IMR-90 (cell line): ENCODE measurements at regions not wholly inside any gene's neighbourhood (a gene's known extent, or its start where the extent isn't known, plus 50 kb on each side); places are given as distances from the start of the nearest gene placed in this dataset.

ENCODE experiments used
- ATAC-seq: fragments of 200-7000 bp; cut with Tn5 transposase; 2 replicates; pipeline ENCODE4 v1.9.1; 2020; ENCODE audit warnings: low read depth, mild to moderate bottlenecking, moderate library complexity
- BruUV-seq: library from RNA; stranded (reverse); fragments of 400-500 nt; replicated peaks from 2 replicates; lab custom pipeline; 2021; lab: Mats Ljungman, UMichigan
- CTCF ChIA-PET: fragments of 300-600 bp; formaldehyde crosslinking; extraction: SDS; loops from one replicate; lab custom pipeline; 2021; ENCODE audit warnings: antibody characterized with exemption; lab: Yijun Ruan, JAX
- POLR2A ChIA-PET: fragments of 300-600 bp; sonication (Branson Sonifier 250); formaldehyde crosslinking; loops from one replicate; lab custom pipeline; 2022; ENCODE audit warnings: antibody characterized with exemption; ENCODE audit not compliant: unreplicated experiment; lab: Charles Lee
- DNase-seq: peaks from one replicate; pipeline ENCODE4 v3.0.0; 2013
- H2AFZ ChIP-seq: replicated peaks from 2 replicates; pipeline ENCODE3; 2013; ENCODE audit warnings: low read length, mild to moderate bottlenecking; ENCODE audit not compliant: poor library complexity
- H2AK5ac ChIP-seq: 2 replicates; pipeline ENCODE4 v1.6.1; 2013; ENCODE audit warnings: low read depth, low read length, inconsistent platforms
- H2AK9ac ChIP-seq: replicated peaks from 2 replicates; pipeline ENCODE3; 2013; ENCODE audit warnings: mild to moderate bottlenecking, low read depth, low read length, moderate library complexity; ENCODE audit not compliant: poor library complexity
- H2BK120ac ChIP-seq: 2 replicates; pipeline ENCODE4 v1.6.1; 2013; ENCODE audit warnings: low read depth, low read length, inconsistent platforms
- H2BK15ac ChIP-seq: 3 replicates; pipeline ENCODE4 v1.6.1; 2013; ENCODE audit warnings: low read depth, low read length, inconsistent platforms
- H2BK20ac ChIP-seq: 2 replicates; pipeline ENCODE4 v1.6.1; 2013; ENCODE audit warnings: low read depth, mild to moderate bottlenecking, inconsistent platforms, low read length, moderate library complexity
- H2BK5ac ChIP-seq: 2 replicates; pipeline ENCODE4 v1.6.1; 2013; ENCODE audit warnings: mild to moderate bottlenecking, low read depth, low read length, inconsistent platforms; ENCODE audit not compliant: poor library complexity, severe bottlenecking
- H3K14ac ChIP-seq: replicated peaks from 2 replicates; pipeline ENCODE4 v1.6.1; 2013; ENCODE audit warnings: low read depth, low read length, inconsistent platforms
- H3K18ac ChIP-seq: 2 replicates; pipeline ENCODE4 v1.6.1; 2013; ENCODE audit warnings: low read depth, low read length, control low read depth
- H3K23ac ChIP-seq: 2 replicates; pipeline ENCODE4 v1.6.1; 2013; ENCODE audit warnings: low read depth, low read length, inconsistent platforms
- H3K27ac ChIP-seq: 2 replicates; pipeline ENCODE4 v1.5.1; 2013; ENCODE audit warnings: mild to moderate bottlenecking, control low read depth, low read length; ENCODE audit not compliant: insufficient read depth
- H3K27me3 ChIP-seq: 2 replicates; pipeline ENCODE4 v1.6.1; 2013; ENCODE audit warnings: low read length; ENCODE audit not compliant: control insufficient read depth, insufficient read depth
- H3K36me3 ChIP-seq: 2 replicates; pipeline ENCODE4 v1.6.1; 2013; ENCODE audit warnings: low read length, mixed read lengths; ENCODE audit not compliant: control insufficient read depth, insufficient read depth
- H3K4ac ChIP-seq: 2 replicates; pipeline ENCODE4 v1.6.1; 2013; ENCODE audit warnings: low read depth, low read length, inconsistent platforms
- H3K4me1 ChIP-seq: 2 replicates; pipeline ENCODE4 v1.6.1; 2013; ENCODE audit warnings: low read length, mixed read lengths; ENCODE audit not compliant: control insufficient read depth, insufficient read depth
- H3K4me2 ChIP-seq: 2 replicates; pipeline ENCODE4 v1.6.1; 2013; ENCODE audit warnings: low read depth, mild to moderate bottlenecking, control low read depth, low read length, moderate library complexity
- H3K4me3 ChIP-seq: 2 replicates; pipeline ENCODE4 v1.5.1; 2013; ENCODE audit warnings: low read depth, mild to moderate bottlenecking, control low read depth, low read length, moderate library complexity; ENCODE audit not compliant: insufficient read depth
- H3K56ac ChIP-seq: 2 replicates; pipeline ENCODE4 v1.6.1; 2013; ENCODE audit warnings: low read length, inconsistent platforms; ENCODE audit not compliant: insufficient read depth; ENCODE audit errors: extremely low read depth
- H3K79me1 ChIP-seq, 2 experiments: 2 replicates each; pipeline ENCODE4 v1.6.1; 2013; ENCODE audit warnings: low read length in 2 of 2, inconsistent platforms in 1 of 2, low read depth in 1 of 2
- H3K9ac ChIP-seq: 2 replicates; pipeline ENCODE4 v1.6.1; 2013; ENCODE audit warnings: low read depth, low read length, control low read depth
- H3K9me1 ChIP-seq: 2 replicates; pipeline ENCODE4 v1.6.1; 2013; ENCODE audit warnings: low read length, inconsistent platforms; ENCODE audit not compliant: insufficient read depth
- H3K9me3 ChIP-seq: 2 replicates; pipeline ENCODE4 v1.6.1; 2013; ENCODE audit warnings: low read length; ENCODE audit not compliant: control insufficient read depth, insufficient read depth
- H4K20me1 ChIP-seq: 2 replicates; pipeline ENCODE4 v1.6.1; 2013; ENCODE audit warnings: low read length, inconsistent platforms; ENCODE audit not compliant: insufficient read depth
- H4K5ac ChIP-seq: 2 replicates; pipeline ENCODE4 v1.6.1; 2013; ENCODE audit warnings: mild to moderate bottlenecking, low read depth, low read length, control low read depth
- H4K8ac ChIP-seq, 2 experiments: 2 replicates each; pipeline ENCODE4 v1.6.1; 2013; ENCODE audit warnings: low read depth in 2 of 2, low read length in 2 of 2, control low read depth in 1 of 2, inconsistent platforms in 1 of 2
- H4K91ac ChIP-seq: 2 replicates; pipeline ENCODE4 v1.6.1; 2013; ENCODE audit warnings: low read depth, low read length, inconsistent platforms; ENCODE audit not compliant: insufficient read depth
- BHLHE40 ChIP-seq: fragments of 150-350 bp; IDR thresholded peaks from 2 replicates; pipeline ENCODE4 v1.6.1; 2016; ENCODE audit warnings: mild to moderate bottlenecking, low read depth, low read length
- CEBPB ChIP-seq: IDR thresholded peaks from 2 replicates; pipeline ENCODE4 v1.6.1; 2012; ENCODE audit warnings: low read depth, low read length, improper control_type of control experiment
- CHD1 ChIP-seq: IDR thresholded peaks from 2 replicates; pipeline ENCODE4 v1.6.1; 2012; ENCODE audit warnings: low read depth, low read length, improper control_type of control experiment
- CTCF ChIP-seq: conservative IDR thresholded peaks from 2 replicates; pipeline ENCODE4 v1.5.1; 2012; ENCODE audit warnings: mild to moderate bottlenecking, low read depth, low read length, improper control_type of control experiment
- MAFK ChIP-seq: IDR thresholded peaks from 2 replicates; pipeline ENCODE4 v1.6.1; 2012; ENCODE audit warnings: low read depth, low read length, improper control_type of control experiment
- MAZ ChIP-seq: IDR thresholded peaks from 2 replicates; pipeline ENCODE4 v1.6.1; 2012; ENCODE audit warnings: low read depth, mild to moderate bottlenecking, low read length, improper control_type of control experiment, moderate library complexity, borderline replicate concordance
- NFE2L2 ChIP-seq: fragments of 150-350 bp; IDR thresholded peaks from 2 replicates; pipeline ENCODE4 v1.6.1; 2016; ENCODE audit warnings: low read depth, mild to moderate bottlenecking, low read length
- POLR2A ChIP-seq: IDR thresholded peaks from 2 replicates; pipeline ENCODE4 v1.6.1; 2012; ENCODE audit warnings: mild to moderate bottlenecking, low read depth, low read length
- SMC3 ChIP-seq: fragments of 150-350 bp; IDR thresholded peaks from 2 replicates; pipeline ENCODE4 v1.6.1; 2016; ENCODE audit warnings: low read depth, mild to moderate bottlenecking, antibody characterized with exemption, low read length, moderate library complexity
- WGBS, 2 experiments: methylation state at CpG; one replicate each; pipeline versions ENCODE4 v1.1.5 to v1.1.7; 2013; ENCODE audit warnings: missing lambda C conversion rate in 2 of 2; ENCODE audit not compliant: insufficient read length in 1 of 2; ENCODE audit errors: extremely low coverage in 2 of 2; 5-methylcytosine and 5-hydroxymethylcytosine counted together
- dilution Hi-C: fragments of 300-500 bp; cut with HindIII; formaldehyde crosslinking; loops from one replicate; pipeline ENCODE4 v1.14.3; 2018; ENCODE audit warnings: low sequenced_read_pairs; ENCODE audit not compliant: unreplicated experiment
- in situ Hi-C: fragments of 300-500 bp; cut with MboI; formaldehyde crosslinking; loops from 3 replicates; pipeline ENCODE4 v1.14.3; 2019; ENCODE audit warnings: low sequenced_read_pairs, inconsistent platforms, mixed read lengths
- intact Hi-C: fragments of 100-400 bp; cut with micrococcal nuclease; formaldehyde crosslinking; loops from 2 replicates; pipeline ENCODE4 v1.10.0; 2022

- H3K36me3 ChIP-seq = no peaks in the 10 kb centered on the region
- no peak overlapping the region for H4K5ac ChIP-seq
- H3K4me3 ChIP-seq = no peak overlapping the region
- no peaks in the 10 kb centered on the region for H3K27me3 ChIP-seq
- no peak overlapping the region for H3K14ac ChIP-seq
- CTCF ChIA-PET = no interaction called here
- H3K9me1 ChIP-seq = no peaks in the 10 kb centered on the region
- H3K4ac ChIP-seq = no peak overlapping the region
- peaks cover 32% of the 10 kb centered on the region for H3K9me3 ChIP-seq
- H3K79me1 ChIP-seq = no peaks in the 10 kb centered on the region
- no peak overlapping the region for H3K27ac ChIP-seq
- no peak overlapping the region for H3K23ac ChIP-seq
- WGBS, 2 experiments = 67% methylated on average over 2 of the region's 7 CpGs; no CpG with 5 or more reads in 1 of the 2 experiments
- TF ChIP-seq BHLHE40 (no peak), CEBPB (no peak), NFE2L2 (no peak), SMC3 (no peak), MAFK (no peak), MAZ (no peak), POLR2A (no peak), CTCF (no peak), CHD1 (no peak)
- no peak overlapping the region for H2BK20ac ChIP-seq
- no TSS peak for BruUV-seq
- dilution Hi-C loops = no loop called here
- ATAC-seq (no peak), DNase-seq (no peak)
- no peaks in the 10 kb centered on the region for H4K20me1 ChIP-seq
- H3K4me1 ChIP-seq = no peaks in the 10 kb centered on the region
- no peak overlapping the region for H3K4me2 ChIP-seq
- H3K9ac ChIP-seq = no peak overlapping the region
- no peak overlapping the region for H2AK5ac ChIP-seq
- no peak overlapping the region for H4K91ac ChIP-seq
- no peak overlapping the region for H4K8ac ChIP-seq
- no peak overlapping the region for H2AK9ac ChIP-seq
- H2BK120ac ChIP-seq = no peak overlapping the region
- H2BK5ac ChIP-seq = no peak overlapping the region
- no peak overlapping the region for H3K56ac ChIP-seq
- in situ Hi-C loops = no loop called here
- H2AFZ ChIP-seq = no peak overlapping the region
- intact Hi-C loops = no loop called here
- no peak overlapping the region for H2BK15ac ChIP-seq
- POLR2A ChIA-PET = no interaction called here
- no peak overlapping the region for H3K18ac ChIP-seq
These were observed 248.6 kb downstream of the IRX1 start for GRCh38 chr5:3844266-3844665.
